ENCODE measurements at regions not wholly inside any gene's neighbourhood (a gene's known extent, or its start where the extent isn't known, plus 50 kb on each side); places are given as distances from the start of the nearest gene placed in this dataset.

DNA sequence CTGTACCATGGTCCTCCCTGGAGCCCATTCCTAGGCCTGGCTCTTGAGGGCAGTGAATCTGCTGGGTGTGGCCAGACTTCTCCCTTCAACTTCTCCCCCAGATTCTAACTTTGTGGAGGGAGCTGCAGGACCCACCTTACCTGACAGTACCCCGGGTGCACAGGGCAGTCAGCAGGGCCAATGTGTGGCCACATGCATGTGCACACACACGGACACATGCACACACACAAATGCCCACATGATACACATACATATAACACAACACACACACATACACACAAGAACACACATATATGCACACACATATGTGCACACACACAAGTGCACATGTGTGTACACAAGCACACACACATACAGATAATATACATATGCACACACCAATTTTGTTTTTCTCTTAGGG is 300.0 kb upstream of the HS6ST1 start:
- Histone ChIP-seq H3K36me3 (replicated peaks in 1 of 2; ENCODE audit: control insufficient read depth in 1 of 2, insufficient read depth in 2 of 2, low read length in 2 of 2) (no peaks in the 10 kb centered on the region), H2AFZ (ENCODE audit: low read length) (no peak overlapping the region), H3K4me2 (ENCODE audit: low read depth, low read length) (no peak overlapping the region), H3K27ac (ENCODE audit: extremely low read length, insufficient read depth, low read length) (no peak overlapping the region), H4K20me1 (ENCODE audit: insufficient read depth, low read length) (no peaks in the 10 kb centered on the region), H3K4me1 (ENCODE audit: insufficient read depth, low read length) (0 out of 2 replicates have a peak, but pooled peaks cover under 1% of the 10 kb centered on the region), H3K9me3 (ENCODE audit: low read length) (no peaks in the 10 kb centered on the region), H3K27me3 (ENCODE audit: control insufficient read depth in 1 of 2, insufficient read depth in 2 of 2, low read length in 2 of 2) (no peaks in the 10 kb centered on the region; a peak in 1 of 5 replicates), H3K9ac (ENCODE audit: insufficient read depth, low read depth, low read length) (no peak overlapping the region), H3K79me2 (ENCODE audit: insufficient read depth, low read length) (no peaks in the 10 kb centered on the region), H3K4me3 (replicated peaks in 1 of 3; ENCODE audit: insufficient read depth in 1 of 3, low read depth in 2 of 3, low read length in 3 of 3) (no peak overlapping the region)
- CTCF ChIA-PET (ENCODE audit: low intra/inter-chr PET ratio, low total read pairs), result no interaction called here
- FAIRE-seq, result no peak
- intact Hi-C loops (cut with micrococcal nuclease; ENCODE audit: unreplicated experiment), result no loop called here
- TF ChIP-seq ZFP1 (CRISPR knock-in tag; IDR thresholded peaks at IDR 0.05) (no peak), ZNF124 (CRISPR knock-in tag; IDR thresholded peaks at IDR 0.05) (no peak), TOE1 (CRISPR knock-in tag; IDR thresholded peaks at IDR 0.05) (no peak)
- TF ChIP-seq, protein P1, sequence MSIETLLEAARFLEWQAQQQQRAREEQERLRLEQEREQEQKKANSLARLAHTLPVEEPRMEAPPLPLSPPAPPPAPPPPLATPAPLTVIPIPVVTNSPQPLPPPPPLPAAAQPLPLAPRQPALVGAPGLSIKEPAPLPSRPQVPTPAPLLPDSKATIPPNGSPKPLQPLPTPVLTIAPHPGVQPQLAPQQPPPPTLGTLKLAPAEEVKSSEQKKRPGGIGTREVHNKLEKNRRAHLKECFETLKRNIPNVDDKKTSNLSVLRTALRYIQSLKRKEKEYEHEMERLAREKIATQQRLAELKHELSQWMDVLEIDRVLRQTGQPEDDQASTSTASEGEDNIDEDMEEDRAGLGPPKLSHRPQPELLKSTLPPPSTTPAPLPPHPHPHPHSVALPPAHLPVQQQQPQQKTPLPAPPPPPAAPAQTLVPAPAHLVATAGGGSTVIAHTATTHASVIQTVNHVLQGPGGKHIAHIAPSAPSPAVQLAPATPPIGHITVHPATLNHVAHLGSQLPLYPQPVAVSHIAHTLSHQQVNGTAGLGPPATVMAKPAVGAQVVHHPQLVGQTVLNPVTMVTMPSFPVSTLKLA (IDR thresholded peaks at IDR 0.05), result peak; percentile 58
- no peak for ATAC-seq
- DNase-seq (ENCODE audit: low spot score), result no peak
- BruUV-seq (replicated peaks), result no TSS peak
- POLR2A ChIA-PET, result no interaction called here
- WGBS (ENCODE audit: low lambda C conversion rate), result 13% methylated on average over 2 of the region's 2 CpGs
- in situ Hi-C loops (cut with HindIII; ENCODE audit: extremely low pct_ligation_motif_present, low pct_unique_long_range_greater_than_20kb), result no loop called here

DNA sequence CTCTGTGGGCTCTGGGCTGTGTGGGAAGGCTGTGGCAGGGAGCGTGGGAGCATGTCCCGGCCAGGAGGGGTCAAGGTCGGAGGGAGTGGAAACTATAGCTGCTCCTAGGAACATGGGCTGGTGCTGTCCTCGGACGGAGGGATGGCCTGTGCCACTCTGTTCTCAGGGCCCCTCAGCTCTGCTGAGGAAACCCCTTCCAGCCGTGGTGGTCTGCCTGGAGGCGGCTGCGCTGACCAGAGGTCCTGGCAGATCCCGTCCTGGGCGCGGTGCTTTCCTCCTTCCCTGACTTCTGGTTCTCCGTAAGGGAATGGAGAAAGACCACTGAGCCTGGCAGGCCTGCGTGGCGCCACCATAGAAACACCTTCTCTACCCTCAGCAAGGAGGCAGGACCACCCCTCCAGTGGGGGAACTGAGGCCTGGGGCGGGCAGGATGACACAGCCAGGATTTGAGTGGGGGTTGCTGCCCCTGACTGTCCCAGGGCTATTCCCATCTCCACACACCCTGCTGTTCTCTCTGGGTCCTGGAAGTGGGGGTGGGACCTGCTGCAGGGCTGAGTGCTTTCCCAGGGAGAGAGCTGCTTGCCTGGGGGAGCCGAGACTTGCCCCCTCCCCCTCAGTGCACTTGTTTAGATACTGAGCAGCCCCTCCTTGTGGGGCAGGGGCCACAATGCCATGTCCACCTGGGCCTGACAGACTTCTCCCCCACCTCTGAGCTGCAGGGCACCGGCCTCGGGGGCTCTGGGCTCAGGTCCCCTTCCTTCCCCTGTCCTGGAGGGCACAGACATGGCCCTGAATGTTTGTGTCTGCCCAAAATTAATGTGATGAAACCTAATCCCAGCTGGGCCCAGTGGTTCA is 301.0 kb upstream of the HS6ST1 start:
- intact Hi-C loops (cut with micrococcal nuclease; ENCODE audit: unreplicated experiment) (no loop called here), in situ Hi-C loops (cut with HindIII; ENCODE audit: extremely low pct_ligation_motif_present, low pct_unique_long_range_greater_than_20kb) (no loop called here)
- no peak for TF ChIP-seq SIX4 (CRISPR knock-in tag; IDR thresholded peaks at IDR 0.05)
- TF ChIP-seq PTBP1 (IDR thresholded peaks at IDR 0.05; ENCODE audit: low read depth, low read length, poor library complexity, severe bottlenecking), result no peak
- TF ChIP-seq HDAC2 (CRISPR knock-in tag; IDR thresholded peaks at IDR 0.05), result no peak
- no peak for TF ChIP-seq HHEX (CRISPR knock-in tag; IDR thresholded peaks at IDR 0.05)
- TF ChIP-seq, protein P2, sequence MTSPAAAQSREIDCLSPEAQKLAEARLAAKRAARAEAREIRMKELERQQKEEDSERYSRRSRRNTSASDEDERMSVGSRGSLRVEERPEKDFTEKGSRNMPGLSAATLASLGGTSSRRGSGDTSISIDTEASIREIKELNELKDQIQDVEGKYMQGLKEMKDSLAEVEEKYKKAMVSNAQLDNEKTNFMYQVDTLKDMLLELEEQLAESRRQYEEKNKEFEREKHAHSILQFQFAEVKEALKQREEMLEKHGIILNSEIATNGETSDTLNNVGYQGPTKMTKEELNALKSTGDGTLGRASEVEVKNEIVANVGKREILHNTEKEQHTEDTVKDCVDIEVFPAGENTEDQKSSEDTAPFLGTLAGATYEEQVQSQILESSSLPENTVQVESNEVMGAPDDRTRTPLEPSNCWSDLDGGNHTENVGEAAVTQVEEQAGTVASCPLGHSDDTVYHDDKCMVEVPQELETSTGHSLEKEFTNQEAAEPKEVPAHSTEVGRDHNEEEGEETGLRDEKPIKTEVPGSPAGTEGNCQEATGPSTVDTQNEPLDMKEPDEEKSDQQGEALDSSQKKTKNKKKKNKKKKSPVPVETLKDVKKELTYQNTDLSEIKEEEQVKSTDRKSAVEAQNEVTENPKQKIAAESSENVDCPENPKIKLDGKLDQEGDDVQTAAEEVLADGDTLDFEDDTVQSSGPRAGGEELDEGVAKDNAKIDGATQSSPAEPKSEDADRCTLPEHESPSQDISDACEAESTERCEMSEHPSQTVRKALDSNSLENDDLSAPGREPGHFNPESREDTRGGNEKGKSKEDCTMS (CRISPR knock-in tag; conservative IDR thresholded peaks at IDR 0.05), result no peak
- TF ChIP-seq MBNL3 (CRISPR knock-in tag; conservative IDR thresholded peaks at IDR 0.05), result no peak
- TF ChIP-seq CREB1 (IDR thresholded peaks at IDR 0.05), result no peak
- no peak for TF ChIP-seq CREB1 (CRISPR knock-in tag; IDR thresholded peaks at IDR 0.05)
- TF ChIP-seq, protein P3, sequence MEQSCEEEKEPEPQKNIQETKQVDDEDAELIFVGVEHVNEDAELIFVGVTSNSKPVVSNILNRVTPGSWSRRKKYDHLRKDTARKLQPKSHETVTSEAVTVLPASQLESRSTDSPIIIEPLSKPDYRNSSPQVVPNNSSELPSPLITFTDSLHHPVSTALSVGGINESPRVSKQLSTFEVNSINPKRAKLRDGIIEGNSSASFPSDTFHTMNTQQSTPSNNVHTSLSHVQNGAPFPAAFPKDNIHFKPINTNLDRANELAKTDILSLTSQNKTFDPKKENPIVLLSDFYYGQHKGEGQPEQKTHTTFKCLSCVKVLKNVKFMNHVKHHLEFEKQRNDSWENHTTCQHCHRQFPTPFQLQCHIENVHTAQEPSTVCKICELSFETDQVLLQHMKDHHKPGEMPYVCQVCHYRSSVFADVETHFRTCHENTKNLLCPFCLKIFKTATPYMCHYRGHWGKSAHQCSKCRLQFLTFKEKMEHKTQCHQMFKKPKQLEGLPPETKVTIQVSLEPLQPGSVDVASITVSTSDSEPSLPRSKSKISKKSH (CRISPR knock-in tag; IDR thresholded peaks at IDR 0.05; ENCODE audit: borderline replicate concordance), result no peak
- Histone ChIP-seq H3K27ac (ENCODE audit: extremely low read length, insufficient read depth, low read length) (no peak overlapping the region), H3K4me3 (replicated peaks in 1 of 3; ENCODE audit: insufficient read depth in 1 of 3, low read depth in 2 of 3, low read length in 3 of 3) (no peak overlapping the region), H3K27me3 (ENCODE audit: control insufficient read depth in 1 of 2, insufficient read depth in 2 of 2, low read length in 2 of 2) (no peaks in the 10 kb centered on the region; a peak in 1 of 5 replicates), H3K4me2 (ENCODE audit: low read depth, low read length) (no peak overlapping the region), H2AFZ (ENCODE audit: low read length) (no peak overlapping the region), H3K4me1 (ENCODE audit: insufficient read depth, low read length) (peaks cover 11% of the 10 kb centered on the region), H3K36me3 (replicated peaks in 1 of 2; ENCODE audit: control insufficient read depth in 1 of 2, insufficient read depth in 2 of 2, low read length in 2 of 2) (no peaks in the 10 kb centered on the region), H4K20me1 (ENCODE audit: insufficient read depth, low read length) (no peaks in the 10 kb centered on the region), H3K9me3 (ENCODE audit: low read length) (no peaks in the 10 kb centered on the region), H3K79me2 (ENCODE audit: insufficient read depth, low read length) (no peaks in the 10 kb centered on the region), H3K9ac (ENCODE audit: insufficient read depth, low read depth, low read length) (no peak overlapping the region)
- no TSS peak for BruUV-seq (replicated peaks)
- no peak for DNase-seq (ENCODE audit: low spot score)
- ChIA-PET POLR2A (no interaction called here), CTCF (ENCODE audit: low intra/inter-chr PET ratio, low total read pairs) (no interaction called here)
- WGBS (ENCODE audit: low lambda C conversion rate), result 53% methylated on average over 18 of the region's 18 CpGs
- ATAC-seq, result no peak
- no peak for FAIRE-seq
